ENCODE measurements at regions not wholly inside any gene's neighbourhood (a gene's known extent, or its start where the extent isn't known, plus 50 kb on each side); places are given as distances from the start of the nearest gene placed in this dataset.

DNA sequence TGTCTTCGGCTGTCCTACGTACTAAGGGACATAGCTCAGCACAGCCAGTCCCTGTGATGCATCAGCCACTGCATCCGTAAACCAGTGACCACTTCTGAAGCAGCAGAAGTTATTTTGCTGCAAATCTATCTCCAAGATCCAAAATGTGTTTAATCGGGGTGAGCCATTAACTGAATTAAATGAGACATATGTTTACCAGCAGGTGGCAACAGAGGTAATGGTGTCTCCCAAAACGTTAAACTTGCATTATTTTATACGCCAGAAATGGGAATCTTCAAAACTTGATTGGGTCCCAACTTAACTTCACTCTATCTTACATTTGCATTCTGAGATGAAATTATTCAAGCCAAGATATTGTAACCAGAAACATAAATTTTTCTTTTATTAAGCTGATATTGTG lies 75.3 kb upstream of the BOC start:
- DNase-seq (ENCODE audit: insufficient read length, low spot score), result no peak
- peak; percentile 76 for FAIRE-seq

DNA sequence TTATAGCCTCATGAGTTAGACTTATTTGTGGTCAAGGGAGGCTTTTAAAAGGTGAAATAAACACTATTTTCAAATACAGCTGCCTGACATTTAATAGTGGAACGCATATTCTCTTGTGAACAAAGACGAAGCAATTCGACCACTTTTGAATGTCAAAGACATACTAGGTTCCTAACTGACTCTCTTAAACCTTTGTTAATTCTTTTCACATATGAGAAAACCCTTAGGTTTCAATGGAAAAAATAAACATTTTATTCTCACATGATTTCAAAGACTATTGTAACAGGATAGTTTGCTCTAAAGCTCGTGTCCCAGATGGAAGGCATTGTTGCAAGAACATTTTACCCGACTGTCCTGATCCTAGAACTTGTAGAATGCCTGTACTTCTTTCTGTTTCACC lies 74.8 kb upstream of the BOC start:
- no peak for FAIRE-seq
- no peak for DNase-seq (ENCODE audit: insufficient read length, low spot score)

DNA sequence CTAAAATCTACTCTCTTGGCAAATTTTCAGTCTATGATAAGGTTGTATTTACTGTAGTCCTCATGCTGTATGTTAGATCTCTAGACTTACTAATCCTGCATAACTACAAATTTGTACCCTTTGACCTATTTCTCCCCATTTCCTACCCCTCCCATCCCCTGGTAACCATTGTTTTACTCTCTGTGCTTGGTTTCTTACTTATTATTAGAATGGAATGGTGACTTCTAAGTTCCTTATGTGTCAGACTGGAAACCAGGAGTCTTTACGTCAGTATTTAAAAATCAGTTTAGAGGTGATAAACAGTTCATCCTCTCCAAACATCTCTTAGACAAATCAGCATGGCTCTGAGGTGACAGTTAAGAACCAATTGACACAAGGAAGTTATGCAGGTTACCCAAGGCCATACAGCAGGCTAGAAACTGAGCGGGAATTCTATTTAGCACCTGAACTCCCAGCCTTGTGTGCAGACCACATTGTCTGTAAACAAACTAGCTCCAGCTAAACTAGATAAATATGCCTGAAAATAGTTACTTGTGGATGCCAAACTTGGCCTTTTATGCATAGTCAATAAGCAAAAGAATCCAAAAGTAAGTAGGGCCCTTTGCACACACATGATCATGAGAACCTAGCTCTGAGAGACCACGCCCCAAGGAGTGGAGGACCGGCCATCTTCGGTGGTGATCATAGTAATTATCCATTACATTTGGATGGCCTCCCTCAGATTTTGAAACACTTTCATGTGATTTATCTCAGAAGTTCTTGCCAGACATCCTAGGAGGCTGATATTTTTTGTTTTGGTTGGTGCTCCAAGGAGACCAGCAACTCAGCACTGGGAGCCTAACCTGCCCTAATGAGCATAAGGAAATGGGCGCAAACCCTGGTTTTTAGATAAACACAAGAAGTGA lies 72.3 kb upstream of the BOC start:
- FAIRE-seq (no peak), DNase-seq (ENCODE audit: insufficient read length, low spot score) (no peak)

DNA sequence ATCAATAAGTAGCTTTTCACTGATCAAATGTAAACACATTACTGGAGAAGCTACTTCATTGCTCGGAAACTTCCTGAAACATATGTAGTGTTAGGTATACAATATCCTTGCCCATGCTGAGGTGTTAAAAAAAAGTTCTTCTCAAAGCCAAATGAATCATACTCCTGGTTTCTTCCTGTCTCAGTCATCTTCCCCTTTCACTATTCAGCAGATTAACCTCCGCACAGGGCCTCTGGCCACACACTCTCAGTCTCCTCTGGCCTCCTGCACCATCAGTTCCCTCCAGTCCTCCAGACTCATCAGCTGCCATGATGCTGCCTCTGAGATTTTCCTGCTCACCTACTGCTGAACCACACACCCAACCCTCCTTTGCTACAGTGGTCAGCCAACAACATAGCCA lies 70.5 kb upstream of the BOC start:
- no peak for FAIRE-seq
- DNase-seq (ENCODE audit: insufficient read length, low spot score), result no peak

DNA sequence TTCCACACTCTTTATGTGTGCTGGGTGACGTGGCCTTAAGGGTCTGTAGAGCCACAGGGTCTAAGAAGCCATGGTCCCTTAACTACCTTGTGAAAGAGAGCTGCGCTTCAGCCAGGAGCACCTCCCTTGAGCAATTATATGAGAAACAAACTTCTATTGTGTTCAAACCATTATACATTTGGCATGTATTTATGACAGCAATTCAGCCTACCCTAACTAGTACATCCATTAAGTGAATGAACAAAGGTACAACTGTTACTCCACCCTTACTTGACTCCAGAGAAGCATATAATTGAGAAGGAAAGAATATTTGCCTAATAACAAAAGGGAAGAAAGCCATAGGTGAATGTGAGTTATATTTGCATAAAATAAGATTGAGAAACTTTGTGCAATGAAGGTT lies 69.8 kb upstream of the BOC start:
- FAIRE-seq, result no peak

DNA sequence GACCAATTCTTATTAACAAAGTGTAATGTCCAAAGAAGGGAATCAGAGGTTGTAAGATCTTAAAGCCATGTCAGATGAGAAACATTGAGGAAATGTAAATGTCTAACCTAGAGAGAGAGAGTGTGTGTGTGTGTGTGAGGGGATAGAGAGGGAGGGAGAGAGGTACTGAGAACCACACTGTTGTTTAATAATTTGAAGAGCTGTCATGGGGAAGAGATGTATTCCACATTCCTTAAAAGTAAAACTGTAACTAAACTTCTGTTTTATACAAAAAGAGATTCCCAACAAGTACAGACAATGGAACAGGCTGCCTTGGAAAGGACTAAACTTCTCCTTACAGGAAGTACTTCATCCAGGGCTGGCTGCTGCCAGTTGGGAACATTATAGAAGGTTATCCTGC lies 68.9 kb upstream of the BOC start:
- no peak for DNase-seq (ENCODE audit: insufficient read length, low spot score)
- no peak for FAIRE-seq

More for the DNA sequence above, 69.8 kb upstream of the BOC start:
- no peak for DNase-seq (ENCODE audit: insufficient read length, low spot score)

DNA sequence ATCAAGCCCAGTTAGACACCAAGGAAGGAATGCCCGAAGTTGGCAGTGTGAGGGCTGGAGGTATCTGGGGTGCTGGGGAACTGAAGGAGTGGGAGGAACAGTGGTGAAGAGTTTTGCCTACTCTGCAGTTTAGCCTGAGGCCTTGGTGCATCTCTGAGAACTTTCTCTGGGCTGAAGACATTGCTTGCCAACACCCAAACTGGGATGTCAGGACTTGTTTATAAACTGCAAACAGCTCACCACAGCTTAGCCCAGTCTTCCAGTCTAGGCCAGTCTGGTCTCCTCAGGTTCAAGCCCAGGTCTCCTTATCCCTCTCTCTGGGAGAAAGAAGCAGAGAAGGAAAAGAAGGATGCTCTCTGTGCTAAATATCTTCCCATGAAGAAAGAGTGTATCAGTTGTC lies 68.0 kb upstream of the BOC start:
- DNase-seq (ENCODE audit: insufficient read length, low spot score) (no peak), FAIRE-seq (no peak)

DNA sequence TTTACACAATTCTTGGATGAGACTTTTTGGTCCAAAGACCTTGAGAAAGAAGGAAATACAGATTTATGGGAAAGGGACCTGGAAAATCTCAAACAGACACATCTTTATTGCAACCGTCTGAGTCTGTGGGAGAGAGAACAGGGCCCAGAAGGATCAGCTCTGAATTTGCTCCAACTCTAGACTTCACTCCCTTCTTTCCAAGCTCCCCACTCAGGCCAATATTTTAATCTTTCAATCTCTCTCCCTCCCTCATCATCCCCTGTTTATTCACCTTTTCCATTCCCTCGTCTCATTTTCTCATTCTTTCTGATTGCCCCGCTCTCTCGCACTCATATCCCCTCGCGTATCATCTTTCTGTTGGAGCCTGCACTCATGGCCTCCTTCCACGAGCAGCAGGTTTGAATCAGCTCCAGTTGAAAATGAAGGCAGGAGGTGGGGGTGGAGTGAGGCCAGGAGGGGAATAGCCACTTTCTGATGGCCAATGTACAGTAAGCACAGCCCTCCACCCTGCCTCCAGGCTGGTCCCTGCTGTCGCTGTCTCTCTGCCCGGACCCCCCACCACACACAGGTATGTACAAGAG lies 63.6 kb upstream of the BOC start:
- no peak for DNase-seq (ENCODE audit: insufficient read length, low spot score)
- no peak for FAIRE-seq

DNA sequence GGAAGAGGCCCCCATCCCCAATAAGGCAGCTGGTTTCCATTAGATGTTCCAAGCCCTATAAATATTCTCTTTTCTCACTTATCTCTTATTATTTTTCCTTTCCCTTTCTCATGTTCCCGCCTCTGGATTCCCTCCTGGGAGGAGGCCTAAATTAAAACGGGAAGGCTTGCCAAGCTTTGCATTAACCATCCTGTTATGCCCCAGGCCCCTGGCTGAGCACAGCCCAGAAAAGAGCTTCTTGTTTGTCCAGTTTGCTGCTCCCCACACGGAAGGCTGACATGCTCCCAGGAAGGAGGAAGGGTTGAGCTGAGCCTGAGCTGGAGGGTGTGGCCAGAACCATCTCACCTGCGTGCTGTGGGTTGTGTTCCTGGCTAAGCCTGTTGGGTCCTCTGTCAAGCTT lies 63.1 kb upstream of the BOC start:
- DNase-seq (ENCODE audit: insufficient read length, low spot score) (no peak), FAIRE-seq (no peak)

DNA sequence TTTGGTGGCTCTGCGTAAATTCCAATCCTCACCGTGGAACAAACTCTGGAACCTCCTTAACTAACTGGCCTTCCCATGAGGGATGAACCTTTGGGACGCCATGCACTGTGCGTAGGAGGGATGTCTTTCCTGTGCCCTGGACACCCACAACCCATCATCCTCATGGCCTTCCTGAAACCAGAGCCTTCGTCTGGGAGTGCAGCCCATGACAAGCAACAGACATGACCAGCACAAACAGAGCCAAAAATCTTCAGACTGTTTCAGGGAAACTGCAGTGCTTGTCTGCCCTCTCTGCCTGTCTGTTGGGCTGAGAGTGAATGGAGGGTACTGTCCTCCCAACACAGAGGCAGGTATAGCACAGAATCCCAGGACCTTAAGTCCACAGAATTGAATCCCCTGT lies 61.1 kb upstream of the BOC start:
- no peak for DNase-seq (ENCODE audit: insufficient read length, low spot score)
- no peak for FAIRE-seq

DNA sequence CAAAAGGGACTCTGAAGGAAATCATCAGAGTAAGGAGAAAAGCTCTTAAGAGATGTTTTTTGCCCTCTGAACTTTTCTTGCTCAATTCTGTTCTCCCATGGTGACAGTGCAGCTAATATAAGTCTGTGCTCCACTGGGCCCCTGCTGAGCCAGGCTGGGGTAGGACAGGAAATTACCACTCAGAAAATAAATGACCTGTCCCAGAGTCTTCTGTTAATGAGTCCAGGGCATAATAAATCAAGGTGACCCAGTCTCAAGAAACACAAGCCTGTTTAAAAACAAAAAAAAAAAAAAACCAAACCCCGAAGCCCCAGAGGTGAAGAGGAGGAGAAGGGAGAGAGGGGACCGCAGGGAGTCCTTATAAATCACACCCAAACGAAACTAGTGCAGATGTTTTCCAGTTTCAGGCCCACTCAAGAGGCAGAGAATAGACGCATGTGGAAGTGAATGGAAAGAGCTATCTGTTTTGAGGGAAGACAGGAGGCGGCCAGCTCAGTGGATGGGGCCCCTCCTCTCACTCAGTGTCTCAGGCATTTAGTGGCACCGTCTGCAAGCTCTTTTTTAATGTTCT lies 59.8 kb upstream of the BOC start:
- DNase-seq (ENCODE audit: insufficient read length, low spot score) (no peak), FAIRE-seq (no peak)

DNA sequence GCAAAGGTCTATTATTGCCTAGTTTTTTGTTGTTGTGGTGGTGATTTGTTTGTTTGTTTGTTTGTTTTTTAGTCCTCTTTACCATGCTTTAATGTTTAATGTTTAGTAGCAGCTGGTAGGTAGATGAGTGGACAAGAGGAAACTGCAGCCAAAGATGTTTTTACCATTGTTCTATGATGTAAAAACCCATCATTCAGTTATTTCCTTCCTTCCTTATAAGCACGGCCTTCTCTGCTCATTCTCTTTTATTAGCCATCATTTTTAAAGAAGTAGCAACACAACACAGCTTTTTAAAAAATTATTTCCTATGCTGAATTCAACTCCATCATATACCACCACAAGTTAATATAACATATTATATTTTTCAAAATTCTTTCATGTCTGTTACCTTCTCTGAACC lies 58.5 kb upstream of the BOC start:
- DNase-seq (ENCODE audit: insufficient read length, low spot score) (no peak), FAIRE-seq (peak; percentile 40)

DNA sequence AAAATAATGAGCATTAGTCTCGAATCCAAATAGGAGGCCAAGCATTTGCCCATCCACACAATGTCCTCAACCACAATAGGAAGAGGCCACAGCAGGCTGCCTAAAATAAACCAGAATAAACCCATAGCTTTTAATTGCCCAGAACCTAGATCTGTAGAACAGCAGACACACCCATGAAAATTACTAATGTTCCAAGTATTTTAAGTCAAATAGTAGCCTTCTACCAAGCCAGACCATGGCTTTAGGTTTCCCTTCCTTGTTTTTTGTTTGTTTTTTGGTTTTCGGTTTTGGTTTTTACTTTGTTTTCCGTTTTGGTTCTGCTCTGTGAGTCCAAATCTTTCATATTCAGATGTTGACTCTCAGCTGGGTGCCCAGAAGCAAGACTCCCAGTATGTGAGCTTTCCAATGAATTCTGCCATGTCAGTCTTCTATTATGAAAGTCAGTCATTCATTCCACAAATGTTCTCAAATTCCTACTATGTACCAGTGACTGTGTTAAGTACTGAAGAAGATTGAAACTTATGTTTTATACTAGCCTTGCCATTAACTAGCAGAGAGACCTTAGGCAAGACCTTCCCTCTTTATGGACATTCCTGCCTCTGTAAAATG lies 57.8 kb upstream of the BOC start:
- peak; percentile 9 for DNase-seq (ENCODE audit: insufficient read length, low spot score)
- peak; percentile 95 for FAIRE-seq

DNA sequence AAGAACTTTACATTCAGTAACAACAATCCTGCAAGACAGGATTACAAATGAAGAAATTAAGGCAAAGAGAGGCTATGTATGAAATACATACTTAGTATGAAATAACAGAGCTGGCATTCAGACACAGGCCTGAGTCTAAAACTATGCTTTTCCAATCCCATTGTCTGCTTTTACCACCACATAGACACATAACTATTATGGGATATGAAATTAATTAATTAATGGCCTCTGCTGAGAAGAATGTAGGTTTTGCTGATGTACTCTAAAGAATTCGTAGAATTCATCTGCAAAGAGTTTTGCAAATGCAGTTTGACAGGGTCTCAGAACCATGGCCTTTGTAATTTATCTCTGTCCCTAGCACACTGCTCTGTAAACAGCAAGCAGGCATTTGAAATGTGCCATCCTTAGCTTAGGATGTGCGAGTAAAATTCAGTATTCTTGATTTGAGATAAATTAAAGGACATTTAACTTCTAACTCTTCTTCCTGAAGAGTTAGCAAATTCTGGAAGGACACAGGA lies 54.5 kb upstream of the BOC start:
- no peak for FAIRE-seq
- no peak for DNase-seq (ENCODE audit: insufficient read length, low spot score)

DNA sequence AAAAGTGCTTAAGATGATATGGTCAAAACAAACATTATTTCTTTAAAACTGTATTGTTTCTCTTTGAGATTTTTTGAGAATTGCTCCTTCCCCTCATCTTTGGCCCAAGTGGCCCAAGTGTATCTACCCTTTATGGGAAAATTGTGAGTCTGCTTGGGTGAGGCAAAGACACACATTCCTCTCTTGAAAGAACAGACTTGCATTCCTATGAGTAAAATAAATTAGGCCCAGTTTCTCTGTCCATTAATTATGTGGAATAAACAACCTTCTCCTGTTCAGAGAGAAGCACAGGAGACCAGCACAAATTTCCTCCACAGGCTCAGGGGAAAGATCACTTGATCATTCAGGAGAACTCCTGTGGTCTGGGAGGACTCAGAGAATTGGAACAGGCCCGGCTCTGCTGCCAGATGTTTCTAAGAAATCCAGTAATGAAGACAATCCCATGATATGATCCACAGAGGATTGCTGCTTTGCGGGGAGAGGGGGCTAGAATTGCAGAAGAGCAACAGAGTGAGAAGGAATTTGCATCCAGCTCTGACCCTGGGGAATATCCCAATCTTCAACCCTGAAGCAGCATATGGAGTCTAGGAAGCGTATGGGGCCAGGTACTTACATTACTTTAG lies 53.8 kb upstream of the BOC start:
- DNase-seq (ENCODE audit: insufficient read length, low spot score), result no peak
- FAIRE-seq, result no peak

DNA sequence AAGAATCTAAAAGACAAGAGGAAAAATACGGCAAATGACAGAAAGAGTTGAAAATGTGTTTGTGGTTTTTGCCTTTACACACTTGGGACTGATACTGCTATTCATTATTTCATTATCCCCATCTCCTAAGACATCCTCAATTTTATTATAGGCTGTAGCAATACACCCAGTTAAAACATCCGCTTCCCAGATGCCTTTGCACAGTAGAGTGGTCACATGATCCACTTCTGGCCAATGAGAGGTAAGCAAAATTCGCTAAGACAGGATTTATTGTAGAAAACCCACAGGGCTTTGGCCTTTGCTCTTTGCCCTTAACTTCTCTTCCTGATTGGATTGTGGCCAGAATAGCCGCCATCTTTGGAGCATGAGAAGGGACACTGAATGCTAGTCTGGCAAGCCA lies 53.2 kb upstream of the BOC start:
- DNase-seq (ENCODE audit: insufficient read length, low spot score), result no peak
- no peak for FAIRE-seq
